IMR-90 (cell line): ENCODE measurements at regions not wholly inside any gene's neighbourhood (a gene's known extent, or its start where the extent isn't known, plus 50 kb on each side); places are given as distances from the start of the nearest gene placed in this dataset.

Experiments
- ATAC-seq: fragments of 200-7000 bp; cut with Tn5 transposase; 2 replicates; pipeline ENCODE4 v1.9.1; 2020; ENCODE audit warnings: low read depth, mild to moderate bottlenecking, moderate library complexity
- BruUV-seq: library from RNA; stranded (reverse); fragments of 400-500 nt; replicated peaks from 2 replicates; lab custom pipeline; 2021; lab: Mats Ljungman, UMichigan
- CTCF ChIA-PET: fragments of 300-600 bp; formaldehyde crosslinking; extraction: SDS; loops from one replicate; lab custom pipeline; 2021; ENCODE audit warnings: antibody characterized with exemption; lab: Yijun Ruan, JAX
- POLR2A ChIA-PET: fragments of 300-600 bp; sonication (Branson Sonifier 250); formaldehyde crosslinking; loops from one replicate; lab custom pipeline; 2022; ENCODE audit warnings: antibody characterized with exemption; ENCODE audit not compliant: unreplicated experiment; lab: Charles Lee
- DNase-seq: peaks from one replicate; pipeline ENCODE4 v3.0.0; 2013
- H2AFZ ChIP-seq: replicated peaks from 2 replicates; pipeline ENCODE3; 2013; ENCODE audit warnings: low read length, mild to moderate bottlenecking; ENCODE audit not compliant: poor library complexity
- H2AK5ac ChIP-seq: 2 replicates; pipeline ENCODE4 v1.6.1; 2013; ENCODE audit warnings: low read depth, low read length, inconsistent platforms
- H2AK9ac ChIP-seq: replicated peaks from 2 replicates; pipeline ENCODE3; 2013; ENCODE audit warnings: mild to moderate bottlenecking, low read depth, low read length, moderate library complexity; ENCODE audit not compliant: poor library complexity
- H2BK120ac ChIP-seq: 2 replicates; pipeline ENCODE4 v1.6.1; 2013; ENCODE audit warnings: low read depth, low read length, inconsistent platforms
- H2BK15ac ChIP-seq: 3 replicates; pipeline ENCODE4 v1.6.1; 2013; ENCODE audit warnings: low read depth, low read length, inconsistent platforms
- H2BK20ac ChIP-seq: 2 replicates; pipeline ENCODE4 v1.6.1; 2013; ENCODE audit warnings: low read depth, mild to moderate bottlenecking, inconsistent platforms, low read length, moderate library complexity
- H2BK5ac ChIP-seq: 2 replicates; pipeline ENCODE4 v1.6.1; 2013; ENCODE audit warnings: mild to moderate bottlenecking, low read depth, low read length, inconsistent platforms; ENCODE audit not compliant: poor library complexity, severe bottlenecking
- H3K14ac ChIP-seq: replicated peaks from 2 replicates; pipeline ENCODE4 v1.6.1; 2013; ENCODE audit warnings: low read depth, low read length, inconsistent platforms
- H3K18ac ChIP-seq: 2 replicates; pipeline ENCODE4 v1.6.1; 2013; ENCODE audit warnings: low read depth, low read length, control low read depth
- H3K23ac ChIP-seq: 2 replicates; pipeline ENCODE4 v1.6.1; 2013; ENCODE audit warnings: low read depth, low read length, inconsistent platforms
- H3K27ac ChIP-seq: 2 replicates; pipeline ENCODE4 v1.5.1; 2013; ENCODE audit warnings: mild to moderate bottlenecking, control low read depth, low read length; ENCODE audit not compliant: insufficient read depth
- H3K27me3 ChIP-seq: 2 replicates; pipeline ENCODE4 v1.6.1; 2013; ENCODE audit warnings: low read length; ENCODE audit not compliant: control insufficient read depth, insufficient read depth
- H3K36me3 ChIP-seq: 2 replicates; pipeline ENCODE4 v1.6.1; 2013; ENCODE audit warnings: low read length, mixed read lengths; ENCODE audit not compliant: control insufficient read depth, insufficient read depth
- H3K4ac ChIP-seq: 2 replicates; pipeline ENCODE4 v1.6.1; 2013; ENCODE audit warnings: low read depth, low read length, inconsistent platforms
- H3K4me1 ChIP-seq: 2 replicates; pipeline ENCODE4 v1.6.1; 2013; ENCODE audit warnings: low read length, mixed read lengths; ENCODE audit not compliant: control insufficient read depth, insufficient read depth
- H3K4me2 ChIP-seq: 2 replicates; pipeline ENCODE4 v1.6.1; 2013; ENCODE audit warnings: low read depth, mild to moderate bottlenecking, control low read depth, low read length, moderate library complexity
- H3K4me3 ChIP-seq: 2 replicates; pipeline ENCODE4 v1.5.1; 2013; ENCODE audit warnings: low read depth, mild to moderate bottlenecking, control low read depth, low read length, moderate library complexity; ENCODE audit not compliant: insufficient read depth
- H3K56ac ChIP-seq: 2 replicates; pipeline ENCODE4 v1.6.1; 2013; ENCODE audit warnings: low read length, inconsistent platforms; ENCODE audit not compliant: insufficient read depth; ENCODE audit errors: extremely low read depth
- H3K79me1 ChIP-seq, 2 experiments: 2 replicates each; pipeline ENCODE4 v1.6.1; 2013; ENCODE audit warnings: low read length in 2 of 2, inconsistent platforms in 1 of 2, low read depth in 1 of 2
- H3K9ac ChIP-seq: 2 replicates; pipeline ENCODE4 v1.6.1; 2013; ENCODE audit warnings: low read depth, low read length, control low read depth
- H3K9me1 ChIP-seq: 2 replicates; pipeline ENCODE4 v1.6.1; 2013; ENCODE audit warnings: low read length, inconsistent platforms; ENCODE audit not compliant: insufficient read depth
- H3K9me3 ChIP-seq: 2 replicates; pipeline ENCODE4 v1.6.1; 2013; ENCODE audit warnings: low read length; ENCODE audit not compliant: control insufficient read depth, insufficient read depth
- H4K20me1 ChIP-seq: 2 replicates; pipeline ENCODE4 v1.6.1; 2013; ENCODE audit warnings: low read length, inconsistent platforms; ENCODE audit not compliant: insufficient read depth
- H4K5ac ChIP-seq: 2 replicates; pipeline ENCODE4 v1.6.1; 2013; ENCODE audit warnings: mild to moderate bottlenecking, low read depth, low read length, control low read depth
- H4K8ac ChIP-seq, 2 experiments: 2 replicates each; pipeline ENCODE4 v1.6.1; 2013; ENCODE audit warnings: low read depth in 2 of 2, low read length in 2 of 2, control low read depth in 1 of 2, inconsistent platforms in 1 of 2
- H4K91ac ChIP-seq: 2 replicates; pipeline ENCODE4 v1.6.1; 2013; ENCODE audit warnings: low read depth, low read length, inconsistent platforms; ENCODE audit not compliant: insufficient read depth
- BHLHE40 ChIP-seq: fragments of 150-350 bp; IDR thresholded peaks from 2 replicates; pipeline ENCODE4 v1.6.1; 2016; ENCODE audit warnings: mild to moderate bottlenecking, low read depth, low read length
- CEBPB ChIP-seq: IDR thresholded peaks from 2 replicates; pipeline ENCODE4 v1.6.1; 2012; ENCODE audit warnings: low read depth, low read length, improper control_type of control experiment
- CHD1 ChIP-seq: IDR thresholded peaks from 2 replicates; pipeline ENCODE4 v1.6.1; 2012; ENCODE audit warnings: low read depth, low read length, improper control_type of control experiment
- CTCF ChIP-seq: conservative IDR thresholded peaks from 2 replicates; pipeline ENCODE4 v1.5.1; 2012; ENCODE audit warnings: mild to moderate bottlenecking, low read depth, low read length, improper control_type of control experiment
- FOS ChIP-seq: fragments of 150-350 bp; IDR thresholded peaks from 2 replicates; pipeline ENCODE4 v1.6.1; 2016; ENCODE audit warnings: low read depth, low read length
- MAFK ChIP-seq: IDR thresholded peaks from 2 replicates; pipeline ENCODE4 v1.6.1; 2012; ENCODE audit warnings: low read depth, low read length, improper control_type of control experiment
- MAZ ChIP-seq: IDR thresholded peaks from 2 replicates; pipeline ENCODE4 v1.6.1; 2012; ENCODE audit warnings: low read depth, mild to moderate bottlenecking, low read length, improper control_type of control experiment, moderate library complexity, borderline replicate concordance
- MXI1 ChIP-seq: IDR thresholded peaks from 2 replicates; pipeline ENCODE4 v1.6.1; 2012; ENCODE audit warnings: low read depth, mild to moderate bottlenecking, low read length, moderate library complexity, borderline replicate concordance
- NFE2L2 ChIP-seq: fragments of 150-350 bp; IDR thresholded peaks from 2 replicates; pipeline ENCODE4 v1.6.1; 2016; ENCODE audit warnings: low read depth, mild to moderate bottlenecking, low read length
- POLR2A ChIP-seq: IDR thresholded peaks from 2 replicates; pipeline ENCODE4 v1.6.1; 2012; ENCODE audit warnings: mild to moderate bottlenecking, low read depth, low read length
- RAD21 ChIP-seq: IDR thresholded peaks from 2 replicates; pipeline ENCODE4 v1.6.1; 2012; ENCODE audit warnings: low read length, improper control_type of control experiment
- RCOR1 ChIP-seq: IDR thresholded peaks from 2 replicates; pipeline ENCODE4 v1.6.1; 2012; ENCODE audit warnings: mild to moderate bottlenecking, low read length, improper control_type of control experiment; ENCODE audit not compliant: insufficient replicate concordance
- RFX5 ChIP-seq: IDR thresholded peaks from 2 replicates; pipeline ENCODE4 v1.8.0; 2012; ENCODE audit warnings: low read depth, mild to moderate bottlenecking, low read length, moderate library complexity
- SMC3 ChIP-seq: fragments of 150-350 bp; IDR thresholded peaks from 2 replicates; pipeline ENCODE4 v1.6.1; 2016; ENCODE audit warnings: low read depth, mild to moderate bottlenecking, antibody characterized with exemption, low read length, moderate library complexity
- USF2 ChIP-seq: fragments of 150-350 bp; IDR thresholded peaks from 2 replicates; pipeline ENCODE4 v1.6.1; 2017; ENCODE audit warnings: mild to moderate bottlenecking, antibody characterized with exemption, low read length, low read depth
- WGBS, 2 experiments: methylation state at CpG; one replicate each; pipeline versions ENCODE4 v1.1.5 to v1.1.7; 2013; ENCODE audit warnings: missing lambda C conversion rate in 2 of 2; ENCODE audit not compliant: insufficient read length in 1 of 2; ENCODE audit errors: extremely low coverage in 2 of 2; 5-methylcytosine and 5-hydroxymethylcytosine counted together
- dilution Hi-C: fragments of 300-500 bp; cut with HindIII; formaldehyde crosslinking; loops from one replicate; pipeline ENCODE4 v1.14.3; 2018; ENCODE audit warnings: low sequenced_read_pairs; ENCODE audit not compliant: unreplicated experiment
- in situ Hi-C: fragments of 300-500 bp; cut with MboI; formaldehyde crosslinking; loops from 3 replicates; pipeline ENCODE4 v1.14.3; 2019; ENCODE audit warnings: low sequenced_read_pairs, inconsistent platforms, mixed read lengths
- intact Hi-C: fragments of 100-400 bp; cut with micrococcal nuclease; formaldehyde crosslinking; loops from 2 replicates; pipeline ENCODE4 v1.10.0; 2022
- TF ChIP-seq, protein P1 (sequence below): fragments of 150-350 bp; IDR thresholded peaks from 2 replicates; pipeline ENCODE4 v1.6.1; 2016; ENCODE audit warnings: low read depth, mild to moderate bottlenecking, low read length, moderate library complexity, borderline replicate concordance

GRCh38 chr6:82511546-82511945 is 147.9 kb downstream of the TPBG start:
- no peak overlapping the region for H2BK20ac ChIP-seq
- H2AFZ ChIP-seq, result no peak overlapping the region
- H2BK5ac ChIP-seq, result no peak overlapping the region
- H3K4me2 ChIP-seq, result no peak overlapping the region
- no peak for ATAC-seq
- H3K14ac ChIP-seq, result no peak overlapping the region
- in situ Hi-C loops, result no loop called here
- no peak overlapping the region for H3K18ac ChIP-seq
- H3K36me3 ChIP-seq, result no peaks in the 10 kb centered on the region
- H2AK9ac ChIP-seq, result no peak overlapping the region
- no peak overlapping the region for H4K5ac ChIP-seq
- no peak for DNase-seq
- H2BK15ac ChIP-seq, result no peak overlapping the region
- H4K91ac ChIP-seq, result no peak overlapping the region
- H2BK120ac ChIP-seq, result no peak overlapping the region
- no peak overlapping the region for H3K9ac ChIP-seq
- no peak overlapping the region for H2AK5ac ChIP-seq
- H3K9me1 ChIP-seq, result no peaks in the 10 kb centered on the region
- no TSS peak for BruUV-seq
- no peaks in the 10 kb centered on the region for H3K9me3 ChIP-seq
- H3K27ac ChIP-seq, result no peak overlapping the region
- dilution Hi-C loops, result no loop called here
- H4K8ac ChIP-seq, result no peak overlapping the region
- intact Hi-C loops, result no loop called here
- H3K4ac ChIP-seq, result no peak overlapping the region
- ChIA-PET CTCF (interaction anchor here (0.7 kb wide), 1 partner anchor 147 kb away, joined by 4 read pairs; no protein-coding TSS in a partner anchor), POLR2A (no interaction called here)
- no peaks in the 10 kb centered on the region for H4K20me1 ChIP-seq
- TF ChIP-seq SMC3 (no peak), POLR2A (no peak), FOS (no peak), CTCF (no peak), BHLHE40 (no peak), MAZ (no peak), RCOR1 (no peak), MAFK (no peak), CEBPB (no peak), RAD21 (no peak), CHD1 (no peak), MXI1 (no peak), RFX5 (no peak), NFE2L2 (no peak), USF2 (no peak)
- TF ChIP-seq, protein P1, sequence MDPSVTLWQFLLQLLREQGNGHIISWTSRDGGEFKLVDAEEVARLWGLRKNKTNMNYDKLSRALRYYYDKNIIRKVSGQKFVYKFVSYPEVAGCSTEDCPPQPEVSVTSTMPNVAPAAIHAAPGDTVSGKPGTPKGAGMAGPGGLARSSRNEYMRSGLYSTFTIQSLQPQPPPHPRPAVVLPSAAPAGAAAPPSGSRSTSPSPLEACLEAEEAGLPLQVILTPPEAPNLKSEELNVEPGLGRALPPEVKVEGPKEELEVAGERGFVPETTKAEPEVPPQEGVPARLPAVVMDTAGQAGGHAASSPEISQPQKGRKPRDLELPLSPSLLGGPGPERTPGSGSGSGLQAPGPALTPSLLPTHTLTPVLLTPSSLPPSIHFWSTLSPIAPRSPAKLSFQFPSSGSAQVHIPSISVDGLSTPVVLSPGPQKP, result no peak
- H3K23ac ChIP-seq, result no peak overlapping the region
- H3K4me1 ChIP-seq, result no peaks in the 10 kb centered on the region
- H3K4me3 ChIP-seq, result no peak overlapping the region
- no peak overlapping the region for H3K56ac ChIP-seq
- no CpG with 5 or more reads among the region's 2 CpGs for WGBS, 2 experiments
- no peaks in the 10 kb centered on the region for H3K79me1 ChIP-seq
- H3K27me3 ChIP-seq, result no peaks in the 10 kb centered on the region; the same call in 1 of the 2 replicates
